ENCODE measurements at regions not wholly inside any gene's neighbourhood (a gene's known extent, or its start where the extent isn't known, plus 50 kb on each side); places are given as distances from the start of the nearest gene placed in this dataset.
A peak's percentile ranks its signal among the peaks of the same experiment; 100 is the strongest.

DNA sequence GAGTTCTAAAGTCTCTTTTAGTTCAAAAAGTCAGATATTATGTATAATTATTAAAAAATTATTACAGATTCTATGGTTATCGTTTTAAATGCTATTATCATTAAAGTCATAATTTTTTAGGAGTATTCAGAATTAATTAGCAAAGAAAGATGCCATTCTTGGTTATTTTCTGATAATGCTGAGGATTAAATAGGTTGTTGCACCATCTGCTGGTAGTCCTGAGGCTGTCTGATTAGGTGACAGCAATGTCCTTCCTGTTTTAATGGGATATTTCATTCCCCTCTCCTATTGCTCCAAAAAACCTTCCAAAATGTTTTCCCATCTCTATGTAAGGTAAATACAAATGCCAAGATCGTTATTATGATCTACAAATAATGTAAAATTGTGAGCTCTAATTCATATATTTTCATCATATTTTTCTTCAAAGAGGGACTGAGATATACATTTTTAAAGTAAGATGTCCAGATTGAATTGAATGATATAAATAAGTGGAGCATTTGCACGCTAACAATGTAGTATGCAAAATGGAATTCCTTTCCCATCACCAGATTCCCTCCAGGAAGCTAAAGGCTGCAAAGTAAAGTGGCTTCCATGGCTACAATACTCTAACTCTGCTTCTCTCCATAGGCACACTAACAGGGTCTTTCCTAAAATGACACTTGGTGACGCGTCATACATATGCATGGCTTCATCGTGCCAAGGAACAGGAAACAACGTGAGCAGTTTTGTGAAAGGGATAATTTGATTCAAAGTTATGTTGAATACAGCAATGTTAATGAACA, 58.8 kb upstream of the AKR1E2 start:
- Histone ChIP-seq H3K4me3 (no peak overlapping the region), H3K9me3 (no peaks in the 10 kb centered on the region), H3K36me3 (no peaks in the 10 kb centered on the region), H3K4me1 (peaks cover 25% of the 10 kb centered on the region), H3K27ac (peak overlapping the region; percentile 5), H3K27me3 (no peaks in the 10 kb centered on the region)
- TF ChIP-seq EP300 (IDR thresholded peaks at IDR 0.05): no peak
- TF ChIP-seq, protein P1, sequence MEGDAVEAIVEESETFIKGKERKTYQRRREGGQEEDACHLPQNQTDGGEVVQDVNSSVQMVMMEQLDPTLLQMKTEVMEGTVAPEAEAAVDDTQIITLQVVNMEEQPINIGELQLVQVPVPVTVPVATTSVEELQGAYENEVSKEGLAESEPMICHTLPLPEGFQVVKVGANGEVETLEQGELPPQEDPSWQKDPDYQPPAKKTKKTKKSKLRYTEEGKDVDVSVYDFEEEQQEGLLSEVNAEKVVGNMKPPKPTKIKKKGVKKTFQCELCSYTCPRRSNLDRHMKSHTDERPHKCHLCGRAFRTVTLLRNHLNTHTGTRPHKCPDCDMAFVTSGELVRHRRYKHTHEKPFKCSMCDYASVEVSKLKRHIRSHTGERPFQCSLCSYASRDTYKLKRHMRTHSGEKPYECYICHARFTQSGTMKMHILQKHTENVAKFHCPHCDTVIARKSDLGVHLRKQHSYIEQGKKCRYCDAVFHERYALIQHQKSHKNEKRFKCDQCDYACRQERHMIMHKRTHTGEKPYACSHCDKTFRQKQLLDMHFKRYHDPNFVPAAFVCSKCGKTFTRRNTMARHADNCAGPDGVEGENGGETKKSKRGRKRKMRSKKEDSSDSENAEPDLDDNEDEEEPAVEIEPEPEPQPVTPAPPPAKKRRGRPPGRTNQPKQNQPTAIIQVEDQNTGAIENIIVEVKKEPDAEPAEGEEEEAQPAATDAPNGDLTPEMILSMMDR (IDR thresholded peaks at IDR 0.05): peak; percentile 35 to 67
- no peak for TF ChIP-seq POLR2A (IDR thresholded peaks at IDR 0.05)
- no peak for TF ChIP-seq POLR2AphosphoS5 (IDR thresholded peaks at IDR 0.05)
- no peak for DNase-seq (ENCODE audit: low spot score in 2 of 2)
- WGBS: 33% methylated on average over 7 of the region's 7 CpGs

DNA sequence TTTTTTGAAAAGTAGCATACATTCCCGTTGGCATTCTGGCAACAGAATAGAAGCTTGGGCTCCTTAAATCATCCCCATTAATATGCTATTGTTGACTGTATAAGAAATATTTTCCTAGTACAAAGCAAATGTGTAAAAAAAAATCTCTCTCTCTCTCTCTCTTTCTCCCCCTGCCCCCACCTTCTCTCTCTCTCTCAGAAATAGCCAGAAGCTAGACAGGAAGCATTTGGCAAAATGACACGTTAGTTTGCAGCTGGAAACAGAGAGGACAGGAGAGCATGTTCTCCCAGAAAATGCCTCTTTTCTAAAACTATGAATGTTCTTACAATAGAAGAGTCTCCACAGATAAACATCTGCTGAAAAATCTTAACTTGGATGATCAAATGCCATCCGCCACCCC, 59.6 kb upstream of the AKR1E2 start:
- H3K4me1 ChIP-seq: peaks cover 23% of the 10 kb centered on the region
- H3K27ac ChIP-seq: peak overlapping the region; percentile 5
- 41% methylated on average over 3 of the region's 3 CpGs for WGBS
- H3K4me3 ChIP-seq: no peak overlapping the region
- no peaks in the 10 kb centered on the region for H3K27me3 ChIP-seq
- no peaks in the 10 kb centered on the region for H3K36me3 ChIP-seq
- no peaks in the 10 kb centered on the region for H3K9me3 ChIP-seq
- TF ChIP-seq EP300 (IDR thresholded peaks at IDR 0.05): no peak
- TF ChIP-seq POLR2A (IDR thresholded peaks at IDR 0.05): no peak
- TF ChIP-seq POLR2AphosphoS5 (IDR thresholded peaks at IDR 0.05): no peak
- TF ChIP-seq, protein P1 (IDR thresholded peaks at IDR 0.05): no peak
- DNase-seq (ENCODE audit: low spot score in 2 of 2): no peak

DNA sequence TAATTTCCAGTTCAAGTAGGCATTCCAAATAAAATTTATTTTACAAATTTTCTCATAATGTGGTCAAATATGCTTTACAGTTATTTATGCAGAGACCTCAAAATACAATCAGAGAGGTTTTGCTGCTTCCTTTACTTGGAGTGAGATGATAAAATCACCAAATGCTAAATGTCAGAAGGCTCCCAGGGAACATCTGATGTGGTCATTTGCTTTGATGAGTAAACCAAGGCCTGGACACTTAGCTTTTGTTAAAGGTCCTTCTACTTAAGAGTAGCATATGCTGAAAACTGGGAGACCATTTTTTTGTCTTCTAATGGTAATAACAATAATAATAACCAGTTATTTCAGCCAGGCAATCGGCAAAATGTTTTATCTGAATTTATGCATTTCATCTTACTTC, 60.6 kb upstream of the AKR1E2 start:
- Histone ChIP-seq H3K27ac (no peak overlapping the region), H3K36me3 (no peaks in the 10 kb centered on the region), H3K4me3 (no peak overlapping the region), H3K4me1 (peaks cover 16% of the 10 kb centered on the region), H3K9me3 (no peaks in the 10 kb centered on the region), H3K27me3 (no peaks in the 10 kb centered on the region)
- 95% methylated on average over 1 of the region's 1 CpG for WGBS
- TF ChIP-seq EP300 (IDR thresholded peaks at IDR 0.05): no peak
- no peak for TF ChIP-seq POLR2AphosphoS5 (IDR thresholded peaks at IDR 0.05)
- DNase-seq (ENCODE audit: low spot score in 2 of 2): no peak

DNA sequence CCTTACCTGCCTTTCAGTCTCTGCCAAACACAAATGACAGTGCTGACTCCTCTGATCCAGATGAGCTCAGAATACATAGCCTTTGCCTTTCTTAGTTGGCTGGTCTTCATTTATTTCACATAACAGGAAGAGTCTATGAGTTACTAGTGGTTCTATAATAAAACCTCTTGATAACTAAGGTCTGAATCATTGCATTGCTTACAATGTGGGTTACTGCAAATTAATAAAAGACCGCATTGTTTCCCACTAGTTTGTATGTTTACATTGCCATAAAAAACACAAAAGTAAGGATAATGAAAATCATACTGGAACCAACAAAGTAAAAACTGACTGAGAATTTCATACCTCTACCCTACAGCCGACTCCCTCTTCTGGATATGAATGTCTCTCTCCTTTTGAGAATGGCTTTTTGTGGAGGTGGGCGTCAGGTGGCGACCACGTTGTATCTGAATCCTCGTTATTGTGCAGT, 62.0 kb upstream of the AKR1E2 start:
- DNase-seq (ENCODE audit: low spot score in 2 of 2): no peak

DNA sequence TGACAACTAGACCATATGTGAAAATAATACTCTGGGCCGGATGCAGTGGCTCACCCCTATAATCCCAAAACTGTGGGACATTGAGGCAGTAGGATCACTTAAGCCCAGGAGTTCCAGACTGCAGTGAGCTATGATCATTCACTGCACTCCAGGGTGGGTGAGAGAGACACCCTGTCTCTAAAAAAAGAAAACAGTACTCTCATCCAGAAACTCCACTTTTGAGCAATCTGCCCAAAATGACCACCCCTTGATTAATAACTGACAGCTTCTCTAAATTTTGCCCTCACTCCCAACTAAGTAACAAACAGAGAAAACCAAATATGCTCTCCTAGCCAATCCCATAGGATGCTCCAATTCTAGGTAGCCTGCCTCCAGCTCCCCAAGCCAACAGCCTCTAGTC, 62.5 kb upstream of the AKR1E2 start:
- peaks cover 16% of the 10 kb centered on the region for H3K4me1 ChIP-seq
- H3K36me3 ChIP-seq: no peaks in the 10 kb centered on the region
- H3K27ac ChIP-seq: no peak overlapping the region
- no peak for TF ChIP-seq POLR2A (IDR thresholded peaks at IDR 0.05)
- TF ChIP-seq POLR2AphosphoS5 (IDR thresholded peaks at IDR 0.05): no peak
- TF ChIP-seq, protein P1 (IDR thresholded peaks at IDR 0.05): no peak
- TF ChIP-seq EP300 (IDR thresholded peaks at IDR 0.05): no peak
- WGBS: 93% methylated on average over 1 of the region's 1 CpG
- no peak overlapping the region for H3K4me3 ChIP-seq
- no peaks in the 10 kb centered on the region for H3K9me3 ChIP-seq
- DNase-seq (ENCODE audit: low spot score in 2 of 2): no peak
- H3K27me3 ChIP-seq: no peaks in the 10 kb centered on the region

More for the DNA sequence above, 62.0 kb upstream of the AKR1E2 start:
- no peak overlapping the region for H3K27ac ChIP-seq
- H3K4me3 ChIP-seq: no peak overlapping the region
- H3K4me1 ChIP-seq: peaks cover 16% of the 10 kb centered on the region
- H3K9me3 ChIP-seq: no peaks in the 10 kb centered on the region
- H3K27me3 ChIP-seq: no peaks in the 10 kb centered on the region
- 75% methylated on average over 6 of the region's 6 CpGs for WGBS
- TF ChIP-seq POLR2AphosphoS5 (IDR thresholded peaks at IDR 0.05): no peak
- TF ChIP-seq, protein P1 (IDR thresholded peaks at IDR 0.05): no peak
- H3K36me3 ChIP-seq: no peaks in the 10 kb centered on the region
